Ascending aorta (tissue), 2 donors: ENCODE measurements at regions not wholly inside any gene's neighbourhood (a gene's known extent, or its start where the extent isn't known, plus 50 kb on each side); places are given as distances from the start of the nearest gene placed in this dataset.

Experiments
- DNase-seq, 2 donors: peaks; one replicate each; pipeline ENCODE4 v3.0.0-alpha.2; 2019; ENCODE audit warnings: low spot score in 2 of 2
- H3K27ac ChIP-seq, 2 donors: fragments of 200-600 bp; sonication (generic); one replicate each; pipeline ENCODE4 v1.5.1; 2016 to 2017; ENCODE audit warnings: mild to moderate bottlenecking in 1 of 2
- H3K27me3 ChIP-seq: fragments of 200-600 bp; sonication (generic); one replicate; pipeline ENCODE4 v1.5.1; 2017
- H3K36me3 ChIP-seq, 2 donors: fragments of 200-600 bp; sonication (generic); one replicate each; pipeline ENCODE4 v1.5.1; 2016
- H3K4me1 ChIP-seq, 2 donors: fragments of 200-600 bp; sonication (generic); one replicate each; pipeline ENCODE4 v1.5.1; 2016 to 2017; ENCODE audit warnings: mild to moderate bottlenecking in 1 of 2
- H3K4me3 ChIP-seq, 2 donors: fragments of 200-600 bp; sonication (generic); one replicate each; pipeline ENCODE4 v1.5.1; 2016 to 2017; ENCODE audit warnings: mild to moderate bottlenecking in 1 of 2
- H3K9me3 ChIP-seq, 2 donors: fragments of 200-600 bp; sonication (generic); one replicate each; pipeline ENCODE4 v1.5.1; 2016
- CTCF ChIP-seq, 3 experiments: fragments of 200-600 bp in 2 of 3; fragments of 450-650 bp in 1 of 3; sonication (generic) in 2 of 3; IDR thresholded peaks; one replicate each; pipeline ENCODE4 v1.5.1; 2016 to 2019; ENCODE audit warnings: antibody characterized with exemption in 3 of 3, mild to moderate bottlenecking in 1 of 3, moderate library complexity in 1 of 3
- intact Hi-C: fragments of 100-400 bp; cut with DNase I; formaldehyde crosslinking; loops from one replicate; pipeline ENCODE4 v1.15.1; 2023

- Histone ChIP-seq H3K27ac (no peak overlapping the region), H3K36me3 (no peaks in the 10 kb centered on the region), H3K4me3 (no peak overlapping the region), H3K9me3 (no peaks in the 10 kb centered on the region), H3K27me3 (no peaks in the 10 kb centered on the region), H3K4me1 (no peaks in the 10 kb centered on the region)
- intact Hi-C loops = no loop called here
- no peak for DNase-seq
- TF ChIP-seq CTCF (IDR thresholded peaks at IDR 0.05) = no peak
Measured at GRCh38 chr2:176747928-176748327, 464.7 kb upstream of the HNRNPA3 start.

DNA sequence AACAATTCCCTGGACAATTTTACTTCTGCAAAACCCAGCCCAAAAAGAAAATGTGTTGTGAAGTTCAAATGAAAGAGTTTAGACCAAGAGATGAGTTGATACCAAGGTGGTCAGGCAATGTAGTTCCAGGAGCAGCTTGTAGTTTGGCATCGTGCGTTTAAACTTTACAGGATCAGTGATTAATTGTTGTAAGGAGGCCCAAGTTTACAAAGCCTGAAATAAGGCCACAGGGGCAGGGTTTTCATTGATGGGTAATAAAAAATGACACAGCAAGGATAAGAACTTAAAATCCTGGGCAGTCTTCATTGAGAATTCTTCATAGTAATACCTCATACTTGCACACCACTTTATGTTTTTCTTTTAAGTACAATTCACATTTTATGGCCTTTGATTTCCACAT lies 463.9 kb upstream of the HNRNPA3 start:
- Histone ChIP-seq H3K4me1 (peaks cover 0 to 4% of the 10 kb centered on the region in 2 donors), H3K27me3 (no peaks in the 10 kb centered on the region), H3K4me3 (no peak overlapping the region), H3K36me3 (no peaks in the 10 kb centered on the region), H3K9me3 (no peaks in the 10 kb centered on the region), H3K27ac (no peak overlapping the region)
- intact Hi-C loops = no loop called here
- DNase-seq = no peak
- TF ChIP-seq CTCF (IDR thresholded peaks at IDR 0.05) = no peak

GRCh38 chr2:176751314-176752227 lies 461.0 kb upstream of the HNRNPA3 start:
- H3K27ac ChIP-seq = no peak overlapping the region
- H3K4me1 ChIP-seq = peaks cover 0 to 4% of the 10 kb centered on the region in 2 donors

GRCh38 chr2:176752295-176752694 lies 460.3 kb upstream of the HNRNPA3 start:
- no peaks in the 10 kb centered on the region for H3K9me3 ChIP-seq
- H3K4me3 ChIP-seq = no peak overlapping the region
- no peak for DNase-seq
- no peaks in the 10 kb centered on the region for H3K36me3 ChIP-seq
- no peak for TF ChIP-seq CTCF (IDR thresholded peaks at IDR 0.05)
- peaks cover 0 to 4% of the 10 kb centered on the region in 2 donors for H3K4me1 ChIP-seq
- no peaks in the 10 kb centered on the region for H3K27me3 ChIP-seq
- no peak overlapping the region for H3K27ac ChIP-seq
- intact Hi-C loops = no loop called here

More at GRCh38 chr2:176751314-176752227, 461.0 kb upstream of the HNRNPA3 start:
- DNase-seq = no peak
- Histone ChIP-seq H3K4me3 (no peak overlapping the region), H3K36me3 (no peaks in the 10 kb centered on the region), H3K27me3 (no peaks in the 10 kb centered on the region), H3K9me3 (no peaks in the 10 kb centered on the region)
- intact Hi-C loops = no loop called here
- TF ChIP-seq CTCF (IDR thresholded peaks at IDR 0.05) = no peak

GRCh38 chr2:176753205-176753604 lies 459.4 kb upstream of the HNRNPA3 start:
- DNase-seq = no peak
- intact Hi-C loops = no loop called here
- no peaks in the 10 kb centered on the region for H3K9me3 ChIP-seq
- TF ChIP-seq CTCF (IDR thresholded peaks at IDR 0.05) = no peak
- H3K4me3 ChIP-seq = no peak overlapping the region
- H3K27ac ChIP-seq = no peak overlapping the region
- H3K36me3 ChIP-seq = no peaks in the 10 kb centered on the region
- H3K4me1 ChIP-seq = peaks cover 0 to 4% of the 10 kb centered on the region in 2 donors
- H3K27me3 ChIP-seq = no peaks in the 10 kb centered on the region
